NT2/D1 (cell line): ENCODE measurements at regions not wholly inside any gene's neighbourhood (a gene's known extent, or its start where the extent isn't known, plus 50 kb on each side); places are given as distances from the start of the nearest gene placed in this dataset.

Source experiments
- SUZ12 ChIP-seq: IDR thresholded peaks from 2 replicates; pipeline ENCODE4 v1.6.1; 2011; ENCODE audit not compliant: insufficient read length, insufficient read depth; ENCODE audit errors: extremely low read depth
- ZNF274 ChIP-seq: IDR thresholded peaks from 2 replicates; pipeline ENCODE4 v1.6.1; 2011; ENCODE audit warnings: mild to moderate bottlenecking, low read depth, low read length

- TF ChIP-seq ZNF274: no peak
- TF ChIP-seq SUZ12: no peak
Observed at GRCh38 chr2:144771348-144771747, 251.4 kb upstream of the ZEB2 start.
